ENCODE measurements at regions not wholly inside any gene's neighbourhood (a gene's known extent, or its start where the extent isn't known, plus 50 kb on each side); places are given as distances from the start of the nearest gene placed in this dataset.

- TF ChIP-seq CTCF (IDR thresholded peaks at IDR 0.05): no peak
- TF ChIP-seq EZH2 (IDR thresholded peaks at IDR 0.05; ENCODE audit: borderline replicate concordance, insufficient read depth, low read depth, low read length, poor library complexity, severe bottlenecking): no peak
These were observed 155.3 kb downstream of the TFCP2L1 start for GRCh38 chr2:121129692-121130091.

Measured in B cell (primary cell).